ENCODE measurements at regions not wholly inside any gene's neighbourhood (a gene's known extent, or its start where the extent isn't known, plus 50 kb on each side); places are given as distances from the start of the nearest gene placed in this dataset.

DNA sequence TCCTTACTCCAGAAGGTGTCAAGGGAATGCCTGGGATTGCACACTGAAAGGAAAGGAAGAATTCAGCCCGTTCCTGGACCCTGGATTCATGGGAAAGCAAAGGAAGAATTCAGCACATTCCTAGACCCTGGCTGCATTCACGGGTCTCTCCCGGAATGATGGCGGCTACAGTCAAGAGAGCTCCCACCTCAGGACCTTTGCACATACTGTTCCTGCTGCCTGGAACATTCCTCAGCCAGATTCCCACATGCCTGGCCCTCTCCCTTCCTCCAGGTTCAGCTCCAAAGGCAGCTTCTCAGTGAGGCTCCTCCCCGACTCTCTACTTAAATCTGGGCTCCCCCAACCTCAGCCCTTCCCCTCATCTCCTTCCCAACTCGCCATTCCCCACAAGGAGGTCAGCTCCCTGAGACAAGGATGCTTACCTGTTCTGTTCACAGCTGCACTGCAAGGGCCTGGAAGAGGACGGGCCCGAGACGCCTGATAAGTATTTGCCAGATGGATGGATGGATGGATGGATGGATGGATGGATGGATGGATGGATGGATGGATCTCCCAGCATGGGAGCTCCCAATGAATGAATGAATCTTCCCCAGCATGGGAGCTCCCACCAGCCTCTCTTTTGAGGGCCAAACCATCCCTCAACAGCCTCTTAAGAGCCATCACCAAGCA is 77.4 kb downstream of the NCOR2 start:
- DNase-seq (ENCODE audit: low spot score), result no peak

GRCh38 chr12:124489220-124489619 is 78.2 kb downstream of the NCOR2 start:
- no peak for DNase-seq (ENCODE audit: low spot score)

GRCh38 chr12:124488520-124488919 is 78.9 kb downstream of the NCOR2 start:
- no peak for DNase-seq (ENCODE audit: low spot score)

DNA sequence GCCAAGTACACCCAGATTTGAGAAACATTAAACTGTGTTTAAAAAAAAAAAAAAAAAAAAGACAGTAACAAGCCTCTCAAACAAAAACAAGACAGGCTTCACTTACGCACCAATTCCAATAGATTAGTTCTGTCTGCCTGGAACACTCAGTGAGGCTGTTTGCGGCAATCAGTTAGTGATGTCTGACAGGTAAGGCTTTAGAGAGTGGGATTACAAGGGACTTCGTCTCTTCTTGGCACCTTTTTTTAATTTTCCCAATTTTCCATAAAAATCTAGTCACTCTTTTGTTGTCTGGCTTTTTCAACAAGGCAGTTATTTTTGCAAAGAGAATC is 79.6 kb downstream of the NCOR2 start:
- no peak for DNase-seq (ENCODE audit: low spot score)

DNA sequence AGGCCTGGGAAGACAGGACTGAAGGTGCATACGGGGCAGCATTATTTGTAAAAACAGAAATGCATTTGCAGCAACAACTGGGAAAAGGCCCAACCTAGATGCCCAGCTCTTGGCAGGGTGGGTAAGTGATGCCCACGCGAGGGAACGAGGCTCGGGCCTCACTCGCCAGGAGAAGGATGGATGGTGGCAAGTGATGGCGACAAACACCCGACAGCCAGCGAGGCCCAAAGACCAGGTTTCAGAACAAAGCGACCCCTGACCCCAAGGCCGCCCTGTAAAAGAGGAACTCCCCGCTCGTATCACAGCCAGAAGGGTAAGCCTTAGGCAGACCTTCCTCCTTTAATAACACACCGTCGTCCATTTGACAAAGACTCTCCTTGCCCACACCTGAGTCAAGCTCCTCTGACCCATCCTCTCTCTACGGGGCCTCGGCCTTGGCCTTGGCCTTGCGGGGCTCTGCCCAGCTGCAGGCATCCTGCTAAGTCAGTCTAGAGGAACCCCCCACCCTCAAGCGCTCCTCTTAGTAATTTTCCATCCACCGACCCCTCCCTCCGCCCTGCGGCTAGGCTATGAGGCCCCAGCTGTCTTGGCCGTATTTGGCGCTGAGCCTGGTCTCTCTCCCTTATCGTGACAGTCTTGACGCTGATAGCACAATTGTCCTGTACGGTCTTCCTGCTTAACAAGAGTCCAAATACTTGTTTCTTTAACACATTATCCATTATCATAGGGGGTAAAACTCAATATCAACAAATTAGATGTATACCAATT is 80.2 kb downstream of the NCOR2 start:
- peak; percentile 77 for DNase-seq (ENCODE audit: low spot score)

DNA sequence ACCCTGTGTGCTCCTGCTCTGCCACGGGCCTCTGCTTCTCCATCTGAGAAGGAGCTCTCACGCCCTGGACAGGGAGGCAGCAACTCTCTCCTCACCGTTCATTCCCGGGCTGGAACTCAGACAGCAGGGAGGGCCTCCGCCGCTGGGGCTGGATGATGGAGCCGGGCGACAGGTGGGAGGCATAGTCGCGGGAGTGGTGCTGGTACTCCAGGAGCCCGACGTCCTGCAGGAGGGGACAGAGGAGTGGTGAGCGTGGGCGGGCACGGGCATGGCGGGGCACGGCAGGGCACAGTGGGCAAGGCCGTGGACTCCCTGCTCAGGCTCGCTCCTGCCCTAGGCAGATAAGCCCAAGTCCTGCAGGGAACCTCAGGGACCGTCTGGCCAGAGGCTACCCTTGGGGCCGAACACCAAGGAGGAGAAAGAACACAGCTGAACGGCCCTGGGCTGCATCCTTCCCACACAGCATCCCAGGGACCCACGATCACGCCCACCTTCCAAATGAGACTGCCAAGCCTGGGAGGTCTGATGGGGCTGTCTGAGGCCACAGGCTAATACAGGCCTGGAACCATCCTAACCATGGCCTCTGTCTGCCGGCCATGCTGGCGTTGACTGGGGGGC is 81.0 kb downstream of the NCOR2 start:
- DNase-seq (ENCODE audit: low spot score), result no peak

DNA sequence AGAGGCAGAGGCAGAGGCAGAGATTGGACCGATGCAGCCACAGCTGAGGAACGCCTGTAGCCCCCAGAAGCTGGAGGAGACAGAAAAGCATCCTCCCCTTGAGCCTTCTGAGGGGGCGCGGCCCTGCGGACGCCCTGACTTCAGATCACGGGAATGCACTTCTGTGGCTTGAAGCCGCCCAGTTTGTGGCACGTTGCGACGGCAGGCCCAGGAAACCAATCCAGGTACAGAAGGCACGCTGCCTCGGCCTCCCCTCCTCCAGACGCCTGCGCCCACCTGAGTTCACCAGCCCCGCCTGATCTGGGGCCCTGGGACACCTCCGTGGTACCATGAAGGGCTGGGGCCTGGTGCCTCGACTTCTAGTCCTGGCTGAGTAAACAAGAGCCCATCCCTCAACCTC is 82.0 kb downstream of the NCOR2 start:
- no peak for DNase-seq (ENCODE audit: low spot score)

DNA sequence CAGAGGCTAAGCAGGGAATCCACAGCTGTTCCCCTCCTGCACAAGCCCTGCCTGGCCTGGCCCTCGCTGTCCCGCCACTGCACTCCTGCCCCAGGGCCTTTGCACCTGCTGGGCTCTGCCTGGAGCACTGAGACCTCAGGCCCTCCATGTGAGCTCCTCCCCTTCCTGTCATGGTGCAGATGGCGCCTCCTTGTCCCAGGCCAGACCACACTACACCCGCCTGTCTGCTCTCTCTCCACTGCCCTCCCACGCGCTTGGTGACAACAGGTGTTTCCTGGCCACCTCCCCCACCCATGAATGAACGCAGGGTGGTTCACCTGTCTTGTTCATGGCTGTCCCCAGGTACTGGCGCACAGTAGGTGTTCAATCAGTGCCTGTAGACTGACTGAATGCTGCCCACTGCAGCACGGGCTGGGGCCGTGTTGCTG is 82.9 kb downstream of the NCOR2 start:
- DNase-seq (ENCODE audit: low spot score), result no peak

DNA sequence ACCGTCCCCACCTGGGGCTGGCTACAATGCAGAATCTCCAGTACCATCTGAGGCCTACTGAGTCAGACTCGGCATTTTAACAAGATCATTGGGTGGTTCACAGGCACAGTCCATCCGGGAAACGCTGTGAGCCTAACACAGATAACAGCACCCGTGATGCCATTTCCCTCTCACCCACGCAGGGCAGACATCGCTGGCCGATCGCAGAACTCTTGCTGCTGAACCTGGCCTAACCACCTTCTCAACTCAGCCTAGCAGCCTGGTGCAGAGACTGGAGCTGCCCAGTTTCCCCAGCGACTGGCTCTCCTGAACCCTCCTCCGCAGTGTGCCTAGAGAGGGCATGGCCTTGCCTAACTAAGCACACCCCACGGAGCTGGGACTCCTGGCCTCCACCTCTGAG is 83.3 kb downstream of the NCOR2 start:
- no peak for DNase-seq (ENCODE audit: low spot score)

DNA sequence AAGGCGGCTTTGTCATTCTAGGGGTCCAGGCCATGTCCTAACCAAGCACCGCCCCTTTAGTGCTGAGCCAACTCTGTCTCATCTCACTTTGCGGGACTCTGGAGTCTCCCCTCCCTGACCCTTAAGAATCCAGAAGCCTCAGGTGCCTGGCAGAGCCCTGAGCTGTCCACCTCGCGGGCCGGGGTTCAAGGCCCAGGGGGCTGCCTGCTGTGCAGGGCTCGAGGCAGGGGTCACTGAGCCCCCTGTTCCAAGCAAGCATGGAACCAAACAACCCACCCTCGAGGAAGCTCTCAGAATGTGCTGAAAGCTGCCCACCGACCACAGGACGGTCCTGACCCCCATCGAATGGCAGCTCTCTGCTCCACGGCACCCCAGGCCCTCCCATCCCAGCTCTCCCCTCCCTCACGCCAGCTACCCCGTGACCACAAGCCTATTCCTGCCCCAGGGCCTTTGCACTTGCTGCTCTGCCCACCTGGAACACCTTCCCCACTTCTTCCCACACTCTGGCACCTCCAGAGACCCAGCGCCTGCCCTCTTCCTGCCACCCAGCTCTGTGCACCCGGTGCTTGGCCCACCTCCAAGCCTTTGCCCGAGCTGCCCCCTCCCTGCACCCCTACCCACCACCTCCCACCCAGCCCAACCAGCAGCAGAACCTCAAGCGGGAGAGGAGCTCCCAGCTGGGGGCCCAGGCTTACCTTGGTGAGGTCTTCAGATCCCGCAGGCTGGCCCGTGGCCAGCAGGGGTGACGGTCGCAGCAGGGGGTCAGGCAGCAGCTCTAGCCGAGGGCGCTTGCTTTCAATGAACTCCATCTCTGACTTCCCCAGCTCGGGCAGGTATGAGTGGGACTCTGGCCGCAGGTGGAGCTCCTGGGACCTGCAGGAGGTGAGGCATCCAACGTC is 84.3 kb downstream of the NCOR2 start:
- DNase-seq (ENCODE audit: low spot score), result no peak

DNA sequence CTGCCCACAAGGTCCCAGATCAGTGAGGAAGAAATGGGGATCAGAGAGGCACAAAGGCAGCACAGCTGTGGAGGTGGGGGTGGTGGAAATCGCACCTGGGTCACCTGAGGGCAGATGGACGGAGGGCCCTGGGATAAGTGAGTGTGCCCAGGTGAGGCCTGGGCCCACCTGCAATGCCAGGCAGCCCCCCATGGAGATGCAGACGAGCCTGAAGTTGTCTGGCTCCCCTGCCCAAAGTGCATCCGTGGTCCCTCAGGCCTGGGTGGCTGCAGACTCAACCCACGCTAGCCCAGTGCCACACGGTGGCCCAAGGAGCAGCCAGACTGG is 84.9 kb downstream of the NCOR2 start:
- DNase-seq (ENCODE audit: low spot score), result no peak

DNA sequence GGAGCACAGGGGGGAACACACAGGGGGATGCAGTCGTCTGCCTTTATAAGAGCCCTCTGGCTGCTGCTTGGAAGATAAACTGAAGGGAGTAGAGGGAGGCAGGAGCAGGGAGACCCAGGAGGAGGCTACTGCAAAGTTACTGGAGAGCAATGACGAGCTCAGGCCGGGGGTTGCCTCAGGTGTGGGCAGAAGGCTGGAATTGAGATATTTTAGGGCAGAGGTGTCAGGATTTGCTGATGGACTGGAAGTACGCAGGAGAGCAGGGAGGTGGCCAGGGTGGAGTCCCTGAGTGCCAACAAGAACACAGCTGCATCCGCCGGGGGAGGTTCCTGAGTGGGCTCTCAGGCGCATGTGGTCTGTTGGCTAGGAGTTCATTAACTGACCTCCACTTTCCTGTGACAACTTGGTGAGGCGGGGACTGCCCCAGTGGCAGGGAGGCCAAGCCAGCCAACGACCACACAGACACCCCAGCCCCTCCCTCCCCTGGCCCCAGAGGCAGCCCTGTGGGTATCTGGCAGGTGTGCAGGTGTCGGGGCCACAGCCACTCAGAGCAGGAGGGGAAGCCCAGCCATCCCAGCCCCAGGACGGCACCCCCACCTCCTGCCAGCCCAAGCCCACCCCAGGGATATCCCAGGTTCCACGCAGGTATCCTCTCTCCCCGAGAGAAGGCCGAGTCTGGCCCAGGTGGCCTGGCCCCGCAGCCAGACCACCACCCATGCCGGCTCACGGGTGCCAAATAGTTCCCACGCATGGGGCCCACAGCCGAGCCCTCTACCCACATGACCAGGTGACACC is 85.4 kb downstream of the NCOR2 start:
- no peak for DNase-seq (ENCODE audit: low spot score)

- DNase-seq (ENCODE audit: low spot score), result no peak
Measured at GRCh38 chr12:124481257-124481750, 86.1 kb downstream of the NCOR2 start.

- no peak for DNase-seq (ENCODE audit: low spot score)
Measured at GRCh38 chr12:124480469-124481256, 86.7 kb downstream of the NCOR2 start.

GRCh38 chr12:124479680-124480468 is 87.5 kb downstream of the NCOR2 start:
- no peak for DNase-seq (ENCODE audit: low spot score)

GRCh38 chr12:124478985-124479645 is 88.3 kb downstream of the NCOR2 start:
- no peak for DNase-seq (ENCODE audit: low spot score)

DNA sequence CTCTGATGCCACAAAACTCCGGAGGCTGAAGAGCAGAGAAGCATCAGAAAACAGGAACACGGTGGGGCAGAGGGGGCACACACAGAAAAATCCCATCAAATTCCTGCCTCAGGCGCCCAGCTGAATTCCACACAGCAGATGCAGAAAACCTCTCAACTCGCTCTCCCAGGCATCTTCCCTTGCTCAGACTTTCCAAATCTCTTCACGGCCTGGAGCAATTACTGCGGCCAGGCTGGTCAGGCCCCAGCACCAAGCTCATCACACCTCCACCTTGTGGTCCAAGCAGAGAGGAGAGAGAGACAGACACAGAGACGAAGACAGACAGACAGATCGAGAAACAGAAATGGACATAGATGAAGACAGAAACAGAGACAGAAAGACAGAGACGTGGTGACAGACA is 89.0 kb downstream of the NCOR2 start:
- no peak for DNase-seq (ENCODE audit: low spot score)

DNA sequence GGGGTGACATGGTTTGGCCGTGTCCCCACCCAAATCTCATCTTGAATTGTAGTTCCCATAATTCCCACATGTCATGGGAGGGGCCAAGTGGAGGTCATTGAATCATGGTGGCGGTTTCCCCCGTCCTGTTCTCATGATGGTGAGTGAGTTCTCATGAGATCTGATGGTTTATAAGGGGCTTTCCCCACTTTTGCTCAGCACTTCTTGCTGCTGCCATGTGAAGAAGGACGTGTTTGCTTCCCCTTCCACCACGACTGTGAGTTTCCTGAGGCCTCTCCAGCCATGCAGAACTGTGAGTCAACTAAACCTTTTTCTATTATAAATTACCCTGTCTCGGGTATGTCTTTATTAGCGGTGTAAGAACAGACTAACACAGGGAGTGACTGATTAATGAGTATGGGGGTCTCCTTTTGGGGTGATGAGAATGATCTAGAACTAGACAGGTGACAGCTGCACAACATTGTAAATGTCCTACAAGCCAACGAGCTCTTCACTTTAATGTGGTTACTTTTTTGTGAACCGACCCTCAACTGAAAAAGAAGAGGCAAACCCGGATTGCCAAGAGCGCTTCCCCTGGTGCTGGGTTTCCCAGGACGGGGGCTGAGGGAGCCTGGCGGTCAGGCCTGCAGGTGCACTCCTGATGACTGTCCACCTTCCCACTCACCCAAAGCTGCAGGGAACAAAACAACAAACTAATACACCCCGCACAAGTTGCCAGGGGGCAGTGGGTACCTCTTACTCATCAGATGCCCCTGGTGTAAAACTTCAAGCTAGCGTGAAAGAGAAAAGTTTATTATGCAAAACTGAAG is 90.1 kb downstream of the NCOR2 start:
- DNase-seq (ENCODE audit: low spot score), result no peak

GRCh38 chr12:124476011-124476400 is 91.4 kb downstream of the NCOR2 start:
- DNase-seq (ENCODE audit: low spot score), result no peak
